Activated CD4-positive, alpha-beta T cell treated with anti-CD3 and anti-CD28 coated beads for 1 hour (primary cell): ENCODE measurements at regions not wholly inside any gene's neighbourhood (a gene's known extent, or its start where the extent isn't known, plus 50 kb on each side); places are given as distances from the start of the nearest gene placed in this dataset.
"Not testable (repeated sequence)": the region's sequence is repeated elsewhere in the genome, so short reads cannot be mapped to it uniquely, and the experiment has no call there.

Experiments
- DNase-seq: peaks from one replicate; pipeline ENCODE4 v3.0.0-alpha.2; 2020

DNA sequence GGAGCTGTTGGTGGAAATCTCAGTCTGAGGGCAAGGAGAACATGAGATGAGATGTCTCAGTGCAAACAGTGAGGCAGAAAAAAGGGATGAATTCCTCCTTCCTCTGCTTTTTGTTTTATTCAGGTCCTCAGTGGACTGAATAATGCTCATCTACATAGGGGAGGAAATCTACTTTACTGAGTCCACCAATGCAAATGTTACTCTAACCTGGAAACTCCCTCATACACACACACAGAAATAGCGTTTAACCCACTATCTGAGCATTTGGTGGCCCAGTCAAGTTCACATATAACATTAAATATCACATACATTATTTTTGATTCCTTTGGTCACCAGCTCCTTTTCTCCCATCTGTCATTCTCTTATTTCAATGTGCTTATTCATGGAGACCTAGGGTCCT, 418.8 kb downstream of the TMEM135 start:
- no peak for DNase-seq

DNA sequence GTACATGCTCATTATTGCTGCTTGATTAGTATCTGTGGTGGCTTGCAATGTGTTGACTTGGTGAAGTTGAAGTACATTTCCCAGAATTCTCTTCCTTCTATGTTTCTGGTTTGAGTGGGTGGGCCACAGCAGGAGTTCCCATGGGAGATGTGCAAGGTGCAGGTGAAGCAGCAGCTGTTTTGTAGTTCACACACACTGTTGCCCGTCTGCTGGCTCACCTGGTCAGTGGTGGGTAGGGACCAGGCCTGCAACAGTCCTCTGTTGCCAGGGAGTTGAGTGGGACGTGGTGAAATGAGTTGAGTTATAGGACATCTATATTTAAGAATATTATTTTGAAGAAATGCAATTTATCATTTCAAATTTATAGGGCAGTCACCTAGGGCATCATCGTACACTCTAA, 417.4 kb downstream of the TMEM135 start:
- no peak for DNase-seq

DNA sequence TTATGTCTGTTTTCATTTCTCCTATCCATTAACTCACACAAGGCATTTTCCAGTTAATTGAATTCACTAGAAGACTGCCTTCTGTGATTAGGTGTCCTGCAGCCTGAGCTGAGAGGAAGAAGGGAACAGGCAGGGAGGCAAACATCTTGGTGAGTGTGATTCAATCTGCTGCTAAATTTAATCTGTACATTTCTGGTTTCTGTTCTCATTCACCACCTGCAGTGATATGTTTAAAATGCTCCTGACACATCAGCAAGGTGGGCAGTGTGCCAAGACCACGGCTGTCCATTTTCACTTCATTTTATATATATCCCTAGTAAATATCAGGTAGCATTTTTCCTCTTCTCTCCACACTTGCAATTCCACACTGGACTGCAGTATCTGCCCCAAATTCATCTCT, 416.5 kb downstream of the TMEM135 start:
- no peak for DNase-seq

DNA sequence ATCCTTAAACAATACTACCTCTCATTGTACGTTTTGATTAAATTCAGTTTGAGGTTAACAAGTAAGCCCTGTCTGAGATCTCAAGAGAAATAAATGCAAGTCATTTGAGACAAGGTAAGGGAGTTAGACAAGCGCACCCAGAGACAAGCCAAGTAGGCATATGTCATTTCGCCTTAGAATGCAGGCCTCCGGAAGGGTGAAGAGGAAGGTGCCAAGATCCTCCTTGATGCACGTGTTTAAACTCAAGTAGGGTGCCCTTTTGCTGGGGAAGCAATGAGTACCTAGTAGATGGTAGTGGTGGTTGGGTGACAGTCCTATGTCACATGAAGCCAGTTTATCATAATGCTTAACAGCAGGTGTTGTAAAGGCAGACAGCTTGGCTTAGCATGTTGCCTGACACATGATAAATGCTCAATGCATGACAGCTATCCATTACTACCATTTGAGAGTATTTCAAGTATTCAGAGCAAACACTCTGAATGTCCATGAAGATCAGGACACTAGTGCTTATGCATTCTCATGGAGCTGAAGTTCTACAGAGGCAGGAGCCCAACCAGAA, 415.9 kb downstream of the TMEM135 start:
- DNase-seq, result no peak

GRCh38 chr11:87452025-87452424, 414.3 kb downstream of the TMEM135 start:
- DNase-seq, result not testable (repeated sequence)

DNA sequence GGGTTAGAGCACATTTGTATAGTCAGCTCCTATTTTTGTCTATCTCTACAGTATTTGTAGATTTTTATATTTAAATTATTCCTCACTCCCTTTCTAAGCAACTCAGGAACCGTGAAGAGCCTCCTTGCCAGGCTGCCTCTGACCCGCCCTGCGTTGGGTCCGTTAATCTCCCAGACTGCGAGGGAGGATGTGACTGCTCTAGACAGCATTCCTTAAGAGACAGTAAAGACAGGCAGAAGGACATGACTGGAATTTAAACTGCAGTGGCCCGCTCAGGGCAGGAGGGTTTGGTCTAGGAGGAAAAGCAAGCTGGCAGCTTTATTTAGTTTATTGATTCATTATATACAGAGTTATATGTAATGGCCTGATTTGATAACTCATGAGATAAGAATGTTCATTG, 413.7 kb downstream of the TMEM135 start:
- DNase-seq, result no peak

DNA sequence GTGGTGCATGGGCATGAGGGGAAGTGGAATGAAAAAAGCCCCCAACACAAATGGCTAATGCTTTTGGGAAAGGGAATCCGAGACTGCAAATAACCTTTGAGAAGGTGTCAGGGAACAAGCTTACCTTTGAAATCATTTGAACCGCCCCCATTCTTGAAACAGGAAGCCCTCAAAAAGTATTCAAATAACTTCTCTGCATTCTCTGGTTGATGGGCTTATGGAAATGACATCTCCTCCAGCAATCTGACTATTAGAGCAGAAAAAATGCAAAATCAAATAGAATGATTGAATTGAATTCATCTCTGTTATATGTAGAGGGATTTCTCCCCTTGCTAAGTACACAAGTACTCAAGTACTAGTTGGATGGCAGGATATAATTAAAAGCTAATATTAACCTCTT, 409.9 kb downstream of the TMEM135 start:
- no peak for DNase-seq

- DNase-seq, result no peak
Observed at GRCh38 chr11:87444993-87445392, 407.3 kb downstream of the TMEM135 start.

- DNase-seq, result no peak
Observed at GRCh38 chr11:87443707-87444106, 406.0 kb downstream of the TMEM135 start.

- DNase-seq, result no peak
Observed at GRCh38 chr11:87440076-87440770, 402.5 kb downstream of the TMEM135 start.

GRCh38 chr11:87438416-87438815, 400.7 kb downstream of the TMEM135 start:
- no peak for DNase-seq

DNA sequence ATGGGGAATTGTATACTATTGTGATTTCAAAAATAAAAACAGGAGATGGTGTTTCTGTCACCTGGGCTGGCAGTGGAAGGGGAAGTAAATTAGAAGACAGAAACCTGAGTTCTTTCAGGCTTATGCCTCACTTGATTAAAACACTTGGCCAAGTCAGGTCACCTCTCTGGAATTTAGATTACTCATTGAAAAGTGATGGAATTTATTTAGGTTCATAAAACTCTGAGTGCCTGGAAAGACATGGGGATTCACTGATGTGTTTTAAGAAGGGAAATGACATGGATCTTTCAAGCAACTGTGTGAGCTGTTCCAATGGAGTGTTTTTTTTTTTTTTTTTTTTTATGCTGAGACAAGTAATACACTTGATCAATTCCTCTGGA, 400.1 kb downstream of the TMEM135 start:
- no peak for DNase-seq

DNA sequence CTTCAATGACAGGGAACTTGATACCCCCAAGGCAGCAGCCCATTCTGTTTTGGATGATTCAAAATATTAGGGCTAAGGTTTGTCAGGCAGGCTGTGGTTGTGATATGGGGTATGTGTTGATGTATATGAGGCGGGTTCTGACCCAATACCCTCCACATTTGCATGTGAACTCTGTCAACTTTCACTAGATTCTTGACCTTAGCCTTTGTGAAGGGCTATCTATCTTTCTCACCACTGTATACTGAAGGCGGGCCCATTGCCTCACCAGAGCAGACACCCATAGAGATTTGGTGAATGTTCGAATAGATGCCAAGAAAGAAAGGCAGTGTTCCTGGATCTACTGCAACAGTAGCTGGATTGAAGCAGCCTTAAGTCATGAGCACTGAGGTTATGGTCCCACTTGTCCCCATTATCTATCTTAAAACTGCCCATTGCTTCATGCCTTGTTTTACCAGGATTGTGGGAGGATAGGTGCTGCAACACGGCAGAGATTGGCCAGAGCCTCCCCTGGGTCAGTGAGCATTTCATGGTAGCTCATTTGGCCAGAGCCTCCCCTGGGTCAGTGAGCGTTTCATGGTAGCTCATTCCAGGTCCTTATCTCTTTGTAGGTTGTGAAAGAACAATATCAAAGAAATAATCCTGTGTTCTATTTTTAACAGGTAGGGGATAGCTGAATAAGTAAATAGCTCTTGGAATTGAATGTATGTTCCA, 399.6 kb downstream of the TMEM135 start:
- DNase-seq, result no peak

- DNase-seq, result no peak
Observed at GRCh38 chr11:87432022-87432421, 394.3 kb downstream of the TMEM135 start.

DNA sequence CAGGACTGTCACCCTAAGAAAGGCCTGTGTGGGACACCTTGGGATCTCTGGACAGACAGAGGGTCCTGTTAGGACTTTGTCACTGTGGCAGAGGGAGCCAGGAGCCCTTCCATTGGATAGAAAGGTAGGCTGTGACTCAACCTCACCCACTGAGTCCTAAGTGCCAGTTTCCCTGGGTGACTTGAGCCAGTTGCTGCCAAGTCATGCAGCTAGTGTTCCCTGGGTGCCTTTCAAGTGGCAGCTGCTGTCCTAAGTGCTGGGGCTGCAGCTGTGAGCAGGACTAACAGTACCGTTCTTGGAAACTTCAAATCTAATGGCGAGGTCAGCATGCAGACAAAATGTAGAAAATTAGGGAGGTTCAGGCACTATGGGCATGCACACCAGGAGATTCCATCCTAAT, 393.7 kb downstream of the TMEM135 start:
- DNase-seq, result no peak

GRCh38 chr11:87430821-87431220, 393.1 kb downstream of the TMEM135 start:
- DNase-seq, result no peak

- DNase-seq, result no peak
Observed at GRCh38 chr11:87429996-87430395, 392.3 kb downstream of the TMEM135 start.

DNA sequence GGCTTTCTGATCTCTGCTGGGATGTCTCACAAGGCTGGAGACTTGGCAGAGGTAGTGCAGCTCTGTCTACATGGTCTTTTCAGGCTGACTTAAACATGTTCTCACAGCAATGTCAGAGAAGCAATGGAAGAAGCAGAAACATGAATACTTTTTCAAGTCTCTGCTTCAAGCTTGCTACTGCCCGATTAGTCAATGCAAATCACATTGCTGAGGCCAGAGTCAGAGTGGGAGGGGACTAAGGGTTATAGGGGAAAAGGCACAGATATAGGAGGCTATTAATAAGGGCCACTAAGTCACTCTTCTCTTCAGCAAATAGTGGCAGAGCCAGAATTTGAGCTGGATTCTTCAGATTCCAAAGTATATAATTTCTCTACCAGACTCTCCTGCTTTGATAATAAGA, 390.5 kb downstream of the TMEM135 start:
- no peak for DNase-seq

GRCh38 chr11:87425943-87426342, 388.2 kb downstream of the TMEM135 start:
- DNase-seq, result no peak

DNA sequence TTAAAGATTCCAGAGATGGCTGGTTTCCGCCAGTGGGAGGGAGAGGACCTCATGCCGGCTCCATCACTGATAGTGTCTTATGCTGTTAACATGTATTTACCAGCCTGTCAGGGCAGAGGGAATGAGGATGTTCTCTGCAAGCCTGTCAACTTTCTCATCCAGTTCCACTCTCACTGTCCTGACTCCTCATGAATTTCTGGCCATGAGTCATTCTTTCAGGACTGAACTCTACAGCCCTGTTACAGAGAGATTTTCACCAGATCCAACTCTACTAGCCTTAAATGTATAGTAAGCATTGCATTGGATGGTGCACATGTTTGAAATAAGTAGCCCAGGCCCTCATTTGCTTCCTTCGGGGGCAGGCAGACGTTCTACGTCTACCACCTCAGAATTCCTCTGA, 387.7 kb downstream of the TMEM135 start:
- no peak for DNase-seq

GRCh38 chr11:87423161-87423560, 385.4 kb downstream of the TMEM135 start:
- no peak for DNase-seq

- DNase-seq, result no peak
Observed at GRCh38 chr11:87422566-87422965, 384.8 kb downstream of the TMEM135 start.

- DNase-seq, result no peak
Observed at GRCh38 chr11:87421422-87421821, 383.7 kb downstream of the TMEM135 start.

- no peak for DNase-seq
Observed at GRCh38 chr11:87417951-87418350, 380.2 kb downstream of the TMEM135 start.

GRCh38 chr11:87405843-87406242, 368.1 kb downstream of the TMEM135 start:
- DNase-seq, result no peak
